ENCODE measurements at regions not wholly inside any gene's neighbourhood (a gene's known extent, or its start where the extent isn't known, plus 50 kb on each side); places are given as distances from the start of the nearest gene placed in this dataset.

GRCh38 chr15:66633041-66633937, 67.5 kb upstream of the LCTL start:
- Histone ChIP-seq H3K9me3 (ENCODE audit: low read depth, low read length) (no peaks in the 10 kb centered on the region), H3K4me2 (ENCODE audit: insufficient read depth, low read length) (no peak overlapping the region), H2AFZ (ENCODE audit: low read length) (peak overlapping the region; percentile 15), H3K27me3 (ENCODE audit: insufficient read depth, low read length) (no peaks in the 10 kb centered on the region), H3K4me3 (ENCODE audit: insufficient read depth, low read length) (no peak overlapping the region), H4K20me1 (ENCODE audit: insufficient read depth, low read length) (no peaks in the 10 kb centered on the region), H3K36me3 (ENCODE audit: insufficient read depth, low read length) (no peaks in the 10 kb centered on the region), H3K4me1 (ENCODE audit: insufficient read depth, low read length) (peaks cover 7% of the 10 kb centered on the region), H3K79me2 (ENCODE audit: insufficient read depth, low read length) (no peaks in the 10 kb centered on the region), H3K27ac (ENCODE audit: low read depth, low read length) (no peak overlapping the region)
- TF ChIP-seq CTCF (IDR thresholded peaks at IDR 0.05; ENCODE audit: extremely low read depth, low read depth, low read length), result no peak
- DNase-seq (ENCODE audit: insufficient read length, low spot score, missing footprints), result peak; percentile 57

- no peaks in the 10 kb centered on the region for H3K27me3 ChIP-seq (ENCODE audit: insufficient read depth, low read length)
- H3K9me3 ChIP-seq (ENCODE audit: low read depth, low read length), result no peaks in the 10 kb centered on the region
- no peaks in the 10 kb centered on the region for H3K36me3 ChIP-seq (ENCODE audit: insufficient read depth, low read length)
- no peaks in the 10 kb centered on the region for H4K20me1 ChIP-seq (ENCODE audit: insufficient read depth, low read length)
- TF ChIP-seq CTCF (IDR thresholded peaks at IDR 0.05; ENCODE audit: extremely low read depth, low read depth, low read length), result no peak
- no peak overlapping the region for H3K27ac ChIP-seq (ENCODE audit: low read depth, low read length)
- no peak overlapping the region for H2AFZ ChIP-seq (ENCODE audit: low read length)
- no peak overlapping the region for H3K4me2 ChIP-seq (ENCODE audit: insufficient read depth, low read length)
- H3K79me2 ChIP-seq (ENCODE audit: insufficient read depth, low read length), result no peaks in the 10 kb centered on the region
- no peak overlapping the region for H3K4me3 ChIP-seq (ENCODE audit: insufficient read depth, low read length)
- no peak for DNase-seq (ENCODE audit: insufficient read length, low spot score, missing footprints)
- H3K4me1 ChIP-seq (ENCODE audit: insufficient read depth, low read length), result peaks cover 10% of the 10 kb centered on the region
Measured at GRCh38 chr15:66633938-66634250, 68.1 kb upstream of the LCTL start.

GRCh38 chr15:66634540-66634939, 67.5 kb upstream of the SMAD6 start:
- DNase-seq (ENCODE audit: insufficient read length, low spot score, missing footprints), result peak; percentile 42
- Histone ChIP-seq H3K36me3 (ENCODE audit: insufficient read depth, low read length) (no peaks in the 10 kb centered on the region), H3K9me3 (ENCODE audit: low read depth, low read length) (no peaks in the 10 kb centered on the region), H3K4me2 (ENCODE audit: insufficient read depth, low read length) (no peak overlapping the region), H3K4me3 (ENCODE audit: insufficient read depth, low read length) (no peak overlapping the region), H4K20me1 (ENCODE audit: insufficient read depth, low read length) (no peaks in the 10 kb centered on the region), H3K27ac (ENCODE audit: low read depth, low read length) (no peak overlapping the region), H3K79me2 (ENCODE audit: insufficient read depth, low read length) (no peaks in the 10 kb centered on the region), H3K4me1 (ENCODE audit: insufficient read depth, low read length) (peaks cover 17% of the 10 kb centered on the region), H2AFZ (ENCODE audit: low read length) (no peak overlapping the region), H3K27me3 (ENCODE audit: insufficient read depth, low read length) (no peaks in the 10 kb centered on the region)
- no peak for TF ChIP-seq CTCF (IDR thresholded peaks at IDR 0.05; ENCODE audit: extremely low read depth, low read depth, low read length)

- no peaks in the 10 kb centered on the region for H3K79me2 ChIP-seq (ENCODE audit: insufficient read depth, low read length)
- H2AFZ ChIP-seq (ENCODE audit: low read length), result no peak overlapping the region
- no peak for DNase-seq (ENCODE audit: insufficient read length, low spot score, missing footprints)
- peaks cover 18% of the 10 kb centered on the region for H3K4me1 ChIP-seq (ENCODE audit: insufficient read depth, low read length)
- no peak overlapping the region for H3K4me2 ChIP-seq (ENCODE audit: insufficient read depth, low read length)
- TF ChIP-seq CTCF (IDR thresholded peaks at IDR 0.05; ENCODE audit: extremely low read depth, low read depth, low read length), result no peak
- H3K4me3 ChIP-seq (ENCODE audit: insufficient read depth, low read length), result no peak overlapping the region
- no peaks in the 10 kb centered on the region for H3K27me3 ChIP-seq (ENCODE audit: insufficient read depth, low read length)
- no peaks in the 10 kb centered on the region for H4K20me1 ChIP-seq (ENCODE audit: insufficient read depth, low read length)
- H3K27ac ChIP-seq (ENCODE audit: low read depth, low read length), result no peak overlapping the region
- H3K9me3 ChIP-seq (ENCODE audit: low read depth, low read length), result no peaks in the 10 kb centered on the region
- no peaks in the 10 kb centered on the region for H3K36me3 ChIP-seq (ENCODE audit: insufficient read depth, low read length)
Measured at GRCh38 chr15:66635006-66635405, 67.0 kb upstream of the SMAD6 start.

All from osteoblast (primary cell).